ENCODE measurements at regions not wholly inside any gene's neighbourhood (a gene's known extent, or its start where the extent isn't known, plus 50 kb on each side); places are given as distances from the start of the nearest gene placed in this dataset.

GRCh38 chr10:88212069-88212468, 348.6 kb downstream of the PTEN start:
- DNase-seq = no peak
- in situ Hi-C loops (cut with MboI; ENCODE audit: low pct_unique_long_range_greater_than_20kb, low sequenced_read_pairs) = no loop called here

DNA sequence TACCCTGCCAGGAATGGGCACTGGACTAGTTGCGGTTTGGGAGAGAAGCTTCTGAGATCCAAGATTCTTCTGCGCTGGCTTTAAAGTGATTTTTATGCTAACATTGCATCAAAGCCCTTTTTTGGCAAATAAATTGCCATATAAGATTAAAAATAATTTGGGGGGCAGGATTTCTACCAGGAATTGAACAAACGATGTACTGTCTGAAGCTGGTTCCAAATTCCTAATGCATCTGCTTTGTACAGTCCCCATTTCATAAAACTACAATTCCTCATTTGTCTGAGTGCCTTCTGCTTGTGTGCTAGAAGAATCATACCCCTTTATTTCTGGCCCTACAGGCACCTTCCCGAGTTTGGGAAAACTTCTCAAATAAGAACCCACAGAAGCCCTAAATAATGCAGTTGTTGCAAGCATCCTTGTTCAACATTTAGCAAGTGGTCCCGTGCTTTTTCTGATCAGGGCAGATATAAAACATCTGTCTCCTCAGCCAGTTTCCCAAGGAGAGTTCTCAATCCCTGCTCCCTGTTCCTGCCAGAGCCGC, 349.7 kb downstream of the PTEN start:
- in situ Hi-C loops (cut with MboI; ENCODE audit: low pct_unique_long_range_greater_than_20kb, low sequenced_read_pairs) = no loop called here
- DNase-seq = no peak

- no peak for DNase-seq
- in situ Hi-C loops (cut with MboI; ENCODE audit: low pct_unique_long_range_greater_than_20kb, low sequenced_read_pairs) = no loop called here
These were observed 353.6 kb downstream of the PTEN start for GRCh38 chr10:88216976-88217375.

DNA sequence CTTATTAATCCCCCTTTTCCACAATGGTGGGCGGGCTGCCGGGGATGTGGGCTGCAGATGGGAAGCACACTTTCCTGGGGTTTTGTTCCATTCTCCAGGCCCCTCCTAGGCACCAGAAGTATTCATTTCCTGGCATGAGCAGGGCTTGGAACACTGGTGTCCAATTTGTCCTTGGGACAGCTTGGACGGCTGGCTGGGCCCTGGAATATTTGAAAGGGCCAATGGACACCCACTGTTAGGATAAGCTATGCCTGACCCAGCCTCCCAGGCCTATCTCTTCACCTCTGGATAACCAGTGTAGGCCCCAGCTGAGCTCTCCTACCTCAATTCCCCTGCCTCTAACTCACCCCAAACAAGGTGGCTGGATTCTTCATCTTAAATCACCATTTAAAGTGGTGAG, 354.9 kb downstream of the PTEN start:
- in situ Hi-C loops (cut with MboI; ENCODE audit: low pct_unique_long_range_greater_than_20kb, low sequenced_read_pairs) = no loop called here
- DNase-seq = no peak

- no peak for DNase-seq
- in situ Hi-C loops (cut with MboI; ENCODE audit: low pct_unique_long_range_greater_than_20kb, low sequenced_read_pairs) = no loop called here
These were observed 356.3 kb downstream of the PTEN start for GRCh38 chr10:88219753-88220152.

GRCh38 chr10:88221010-88221973, 357.9 kb downstream of the PTEN start:
- no peak for DNase-seq
- in situ Hi-C loops (cut with MboI; ENCODE audit: low pct_unique_long_range_greater_than_20kb, low sequenced_read_pairs) = no loop called here

- in situ Hi-C loops (cut with MboI; ENCODE audit: low pct_unique_long_range_greater_than_20kb, low sequenced_read_pairs) = no loop called here
- DNase-seq = no peak
These were observed 359.5 kb downstream of the PTEN start for GRCh38 chr10:88222881-88223280.
